GM18519 (cell line): ENCODE measurements at regions not wholly inside any gene's neighbourhood (a gene's known extent, or its start where the extent isn't known, plus 50 kb on each side); places are given as distances from the start of the nearest gene placed in this dataset.
"Not testable (repeated sequence)": the region's sequence is repeated elsewhere in the genome, so short reads cannot be mapped to it uniquely, and the experiment has no call there.

Experiments used
- ATAC-seq: cut with Tn5 transposase; IDR thresholded peaks from one replicate; pipeline ENCODE4 v1.9.1; 2021; ENCODE audit warnings: mild to moderate bottlenecking, moderate library complexity; ENCODE audit not compliant: unreplicated experiment, low FRiP score

GRCh38 chr2:18272148-18272494 lies 288.3 kb downstream of the RDH14 start:
- no peak for ATAC-seq

GRCh38 chr2:18271370-18272147 lies 288.9 kb downstream of the RDH14 start:
- ATAC-seq, result no peak

- ATAC-seq, result no peak
These were observed 292.1 kb downstream of the RDH14 start for GRCh38 chr2:18268400-18268799.

- no peak for ATAC-seq
These were observed 293.0 kb downstream of the RDH14 start for GRCh38 chr2:18267501-18267900.

GRCh38 chr2:18266699-18267098 lies 293.8 kb downstream of the RDH14 start:
- ATAC-seq, result not testable (repeated sequence)

GRCh38 chr2:18265614-18266586 lies 294.6 kb downstream of the RDH14 start:
- no peak for ATAC-seq

- no peak for ATAC-seq
These were observed 297.9 kb downstream of the RDH14 start for GRCh38 chr2:18262601-18263000.

- ATAC-seq, result no peak
These were observed 306.7 kb downstream of the RDH14 start for GRCh38 chr2:18253686-18254197.

GRCh38 chr2:18251486-18251885 lies 309.0 kb downstream of the RDH14 start:
- no peak for ATAC-seq

GRCh38 chr2:18247282-18248110 lies 313.0 kb downstream of the RDH14 start:
- ATAC-seq, result no peak

- no peak for ATAC-seq
These were observed 315.1 kb downstream of the RDH14 start for GRCh38 chr2:18245375-18245774.

GRCh38 chr2:18244845-18245244 lies 315.6 kb downstream of the RDH14 start:
- no peak for ATAC-seq

GRCh38 chr2:18243816-18244215 lies 316.6 kb downstream of the RDH14 start:
- no peak for ATAC-seq

- ATAC-seq, result no peak
These were observed 317.7 kb downstream of the RDH14 start for GRCh38 chr2:18242716-18243115.

- ATAC-seq, result no peak
These were observed 322.2 kb downstream of the RDH14 start for GRCh38 chr2:18238209-18238608.

GRCh38 chr2:18237298-18237697 lies 323.2 kb downstream of the RDH14 start:
- no peak for ATAC-seq

GRCh38 chr2:18232731-18233438 lies 327.6 kb downstream of the RDH14 start:
- ATAC-seq, result no peak

- no peak for ATAC-seq
These were observed 329.8 kb downstream of the RDH14 start for GRCh38 chr2:18230668-18231067.

- ATAC-seq, result no peak
These were observed 340.8 kb downstream of the RDH14 start for GRCh38 chr2:18219676-18220075.
